Activated T-cell treated with anti-CD3 and anti-CD28 coated beads, Interleukin-2, amount 50 U/mL, for 48 hours (primary cell): ENCODE measurements at regions not wholly inside any gene's neighbourhood (a gene's known extent, or its start where the extent isn't known, plus 50 kb on each side); places are given as distances from the start of the nearest gene placed in this dataset.

ENCODE experiments used
- DNase-seq, 2 experiments: peaks; one replicate each; pipeline ENCODE4 v3.0.0-alpha.2; 2020

GRCh38 chr17:73694491-73694890 lies 50.2 kb upstream of the SDK2 start:
- no peak for DNase-seq

- DNase-seq, result no peak
Observed at GRCh38 chr17:73695035-73695738, 50.9 kb upstream of the SDK2 start.

GRCh38 chr17:73696251-73696650 lies 52.0 kb upstream of the SDK2 start:
- DNase-seq, result no peak

- DNase-seq, result no peak
Observed at GRCh38 chr17:73697872-73698271, 53.6 kb upstream of the SDK2 start.

GRCh38 chr17:73698966-73699365 lies 54.7 kb upstream of the SDK2 start:
- no peak for DNase-seq

- no peak for DNase-seq
Observed at GRCh38 chr17:73701701-73702100, 57.5 kb upstream of the SDK2 start.

GRCh38 chr17:73703192-73703591 lies 58.9 kb upstream of the SDK2 start:
- no peak for DNase-seq

GRCh38 chr17:73703917-73704316 lies 59.7 kb upstream of the SDK2 start:
- DNase-seq, result no peak

- no peak for DNase-seq
Observed at GRCh38 chr17:73705594-73705993, 61.3 kb upstream of the SDK2 start.

- DNase-seq, result no peak
Observed at GRCh38 chr17:73706428-73706827, 62.2 kb upstream of the SDK2 start.

GRCh38 chr17:73706858-73707257 lies 62.6 kb upstream of the SDK2 start:
- no peak for DNase-seq

GRCh38 chr17:73707358-73707757 lies 63.1 kb upstream of the SDK2 start:
- DNase-seq, result no peak

GRCh38 chr17:73710095-73710592 lies 65.9 kb upstream of the SDK2 start:
- peak; percentile 71 to 75 for DNase-seq

GRCh38 chr17:73711184-73711583 lies 66.9 kb upstream of the SDK2 start:
- no peak for DNase-seq

- no peak for DNase-seq
Observed at GRCh38 chr17:73711916-73712315, 67.7 kb upstream of the SDK2 start.

GRCh38 chr17:73713136-73713535 lies 68.9 kb upstream of the SDK2 start:
- no peak for DNase-seq

GRCh38 chr17:73715769-73716168 lies 71.5 kb upstream of the SDK2 start:
- no peak for DNase-seq

- no peak for DNase-seq
Observed at GRCh38 chr17:73717690-73718089, 73.4 kb upstream of the SDK2 start.

GRCh38 chr17:73718362-73718761 lies 74.1 kb upstream of the SDK2 start:
- DNase-seq, result no peak

GRCh38 chr17:73718912-73719311 lies 74.7 kb upstream of the SDK2 start:
- no peak for DNase-seq

GRCh38 chr17:73719588-73720071 lies 75.4 kb upstream of the SDK2 start:
- no peak for DNase-seq

GRCh38 chr17:73720187-73720834 lies 76.1 kb upstream of the SDK2 start:
- peak; percentile 41 to 51 for DNase-seq

GRCh38 chr17:73722165-73722564 lies 77.9 kb upstream of the SDK2 start:
- DNase-seq, result peak; percentile 31 to 34

- no peak for DNase-seq
Observed at GRCh38 chr17:73723317-73723716, 79.1 kb upstream of the SDK2 start.
